ENCODE measurements at regions not wholly inside any gene's neighbourhood (a gene's known extent, or its start where the extent isn't known, plus 50 kb on each side); places are given as distances from the start of the nearest gene placed in this dataset.

DNA sequence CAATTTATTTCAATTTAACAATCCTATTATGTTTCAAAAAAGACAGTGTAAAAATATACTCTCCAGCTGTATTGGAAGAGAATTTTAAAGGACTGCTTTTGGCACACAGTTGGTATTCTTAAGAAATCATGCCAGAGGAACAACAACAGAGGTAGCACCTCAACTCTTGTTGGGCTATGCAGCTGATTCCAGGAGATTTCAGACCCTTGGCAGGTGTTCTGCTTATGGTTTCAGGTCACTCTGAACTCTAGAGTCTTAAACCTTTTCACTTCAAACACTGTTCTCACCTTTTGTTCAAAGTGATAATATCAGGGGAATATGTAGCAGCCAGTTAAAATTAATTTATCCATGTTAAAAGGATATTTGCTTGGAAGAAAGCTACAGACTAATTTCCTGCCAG, 160.1 kb downstream of the PFKFB3 start:
- TF ChIP-seq CTCF (IDR thresholded peaks at IDR 0.05) (no peak), ELF4 (CRISPR knock-in tag; IDR thresholded peaks at IDR 0.05; ENCODE audit: low read depth) (no peak), CBFB (CRISPR knock-in tag; IDR thresholded peaks at IDR 0.05; ENCODE audit: low read depth) (no peak), NR3C1 (CRISPR knock-in tag; conservative IDR thresholded peaks at IDR 0.05; ENCODE audit: low read depth) (no peak), TEAD1 (CRISPR knock-in tag; IDR thresholded peaks at IDR 0.05) (no peak), ATF1 (CRISPR knock-in tag; IDR thresholded peaks at IDR 0.05) (no peak), TEAD4 (CRISPR knock-in tag; IDR thresholded peaks at IDR 0.05) (no peak), ESRRA (CRISPR knock-in tag; IDR thresholded peaks at IDR 0.05; ENCODE audit: borderline replicate concordance) (no peak), ATF3 (CRISPR knock-in tag; conservative IDR thresholded peaks at IDR 0.05) (no peak), ETV6 (CRISPR knock-in tag; IDR thresholded peaks at IDR 0.05) (no peak)
- TF ChIP-seq, protein P1, sequence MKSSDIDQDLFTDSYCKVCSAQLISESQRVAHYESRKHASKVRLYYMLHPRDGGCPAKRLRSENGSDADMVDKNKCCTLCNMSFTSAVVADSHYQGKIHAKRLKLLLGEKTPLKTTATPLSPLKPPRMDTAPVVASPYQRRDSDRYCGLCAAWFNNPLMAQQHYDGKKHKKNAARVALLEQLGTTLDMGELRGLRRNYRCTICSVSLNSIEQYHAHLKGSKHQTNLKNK (CRISPR knock-in tag; IDR thresholded peaks at IDR 0.05) = no peak
- TF ChIP-seq, protein P2, sequence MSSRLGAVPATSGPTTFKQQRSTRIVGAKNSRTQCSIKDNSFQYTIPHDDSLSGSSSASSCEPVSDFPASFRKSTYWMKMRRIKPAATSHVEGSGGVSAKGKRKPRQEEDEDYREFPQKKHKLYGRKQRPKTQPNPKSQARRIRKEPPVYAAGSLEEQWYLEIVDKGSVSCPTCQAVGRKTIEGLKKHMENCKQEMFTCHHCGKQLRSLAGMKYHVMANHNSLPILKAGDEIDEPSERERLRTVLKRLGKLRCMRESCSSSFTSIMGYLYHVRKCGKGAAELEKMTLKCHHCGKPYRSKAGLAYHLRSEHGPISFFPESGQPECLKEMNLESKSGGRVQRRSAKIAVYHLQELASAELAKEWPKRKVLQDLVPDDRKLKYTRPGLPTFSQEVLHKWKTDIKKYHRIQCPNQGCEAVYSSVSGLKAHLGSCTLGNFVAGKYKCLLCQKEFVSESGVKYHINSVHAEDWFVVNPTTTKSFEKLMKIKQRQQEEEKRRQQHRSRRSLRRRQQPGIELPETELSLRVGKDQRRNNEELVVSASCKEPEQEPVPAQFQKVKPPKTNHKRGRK (CRISPR knock-in tag; IDR thresholded peaks at IDR 0.05; ENCODE audit: borderline replicate concordance) = no peak
- TF ChIP-seq, protein P3, sequence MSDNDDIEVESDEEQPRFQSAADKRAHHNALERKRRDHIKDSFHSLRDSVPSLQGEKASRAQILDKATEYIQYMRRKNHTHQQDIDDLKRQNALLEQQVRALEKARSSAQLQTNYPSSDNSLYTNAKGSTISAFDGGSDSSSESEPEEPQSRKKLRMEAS (CRISPR knock-in tag; IDR thresholded peaks at IDR 0.05) = no peak
- TF ChIP-seq, protein P4, sequence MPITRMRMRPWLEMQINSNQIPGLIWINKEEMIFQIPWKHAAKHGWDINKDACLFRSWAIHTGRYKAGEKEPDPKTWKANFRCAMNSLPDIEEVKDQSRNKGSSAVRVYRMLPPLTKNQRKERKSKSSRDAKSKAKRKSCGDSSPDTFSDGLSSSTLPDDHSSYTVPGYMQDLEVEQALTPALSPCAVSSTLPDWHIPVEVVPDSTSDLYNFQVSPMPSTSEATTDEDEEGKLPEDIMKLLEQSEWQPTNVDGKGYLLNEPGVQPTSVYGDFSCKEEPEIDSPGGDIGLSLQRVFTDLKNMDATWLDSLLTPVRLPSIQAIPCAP (CRISPR knock-in tag; IDR thresholded peaks at IDR 0.05) = no peak
